GM23338 (cell line): ENCODE measurements at regions not wholly inside any gene's neighbourhood (a gene's known extent, or its start where the extent isn't known, plus 50 kb on each side); places are given as distances from the start of the nearest gene placed in this dataset.

Experiments
- ATAC-seq: fragments of 200-7000 bp; cut with Tn5 transposase; 3 replicates; pipeline ENCODE4 v1.9.1; 2020
- DNase-seq: peaks from one replicate; pipeline ENCODE4 v3.0.0-alpha.2; 2015; ENCODE audit warnings: low spot score
- H2AFZ ChIP-seq: fragments of 200-600 bp; sonication (generic); 2 replicates; pipeline ENCODE4 v1.8.0; 2016; ENCODE audit warnings: antibody characterized with exemption, mild to moderate bottlenecking, moderate library complexity
- H3F3A ChIP-seq: fragments of 200-600 bp; sonication (generic); replicated peaks from 2 replicates; pipeline ENCODE4 v1.8.0; 2017; ENCODE audit warnings: antibody characterized with exemption, mixed run types, low read depth
- H3K27ac ChIP-seq: fragments of 200-600 bp; sonication (generic); 2 replicates; pipeline ENCODE4 v1.6.1; 2016; ENCODE audit warnings: low read depth
- H3K27me3 ChIP-seq: fragments of 200-600 bp; sonication (generic); 2 replicates; pipeline ENCODE4 v1.8.0; 2016; ENCODE audit warnings: mild to moderate bottlenecking, mixed run types, moderate library complexity; ENCODE audit not compliant: insufficient read depth
- H3K36me3 ChIP-seq: fragments of 200-600 bp; sonication (generic); 2 replicates; pipeline ENCODE4 v1.8.0; 2016; ENCODE audit warnings: mild to moderate bottlenecking; ENCODE audit not compliant: insufficient read depth
- H3K4me1 ChIP-seq: fragments of 200-600 bp; sonication (generic); 2 replicates; pipeline ENCODE4 v1.8.0; 2016; ENCODE audit warnings: mild to moderate bottlenecking, moderate library complexity; ENCODE audit not compliant: insufficient read depth
- H3K4me2 ChIP-seq: fragments of 200-600 bp; sonication (generic); 2 replicates; pipeline ENCODE4 v1.7.1; 2017; ENCODE audit warnings: mixed run types
- H3K4me3 ChIP-seq: fragments of 200-600 bp; sonication (generic); 2 replicates; pipeline ENCODE4 v1.6.1; 2016; ENCODE audit warnings: mixed run types
- H3K79me2 ChIP-seq: fragments of 200-600 bp; sonication (generic); replicated peaks from 2 replicates; pipeline ENCODE4 v1.8.0; 2017; ENCODE audit warnings: mild to moderate bottlenecking; ENCODE audit not compliant: insufficient read depth
- H3K9me2 ChIP-seq: fragments of 200-600 bp; sonication (generic); 2 replicates; pipeline ENCODE4 v1.8.0; 2017; ENCODE audit not compliant: insufficient read depth
- H4K20me1 ChIP-seq: fragments of 200-600 bp; sonication (generic); replicated peaks from 2 replicates; pipeline ENCODE4 v1.8.0; 2017; ENCODE audit warnings: mild to moderate bottlenecking; ENCODE audit not compliant: insufficient read depth
- H3K27ac Mint-ChIP-seq: 2 replicates; pipeline ENCODE4 v1.8.0; 2020; ENCODE audit warnings: inconsistent platforms, mild to moderate bottlenecking, moderate library complexity, mixed read lengths
- H3K27me3 Mint-ChIP-seq: 3 replicates; pipeline ENCODE4 v1.8.0; 2022; ENCODE audit warnings: low read depth, mild to moderate bottlenecking, moderate library complexity, mixed read lengths, inconsistent platforms; ENCODE audit not compliant: insufficient read depth, poor library complexity
- H3K36me3 Mint-ChIP-seq: 3 replicates; pipeline ENCODE4 v1.8.0; 2021; ENCODE audit warnings: low read depth, mild to moderate bottlenecking, inconsistent platforms, moderate library complexity, mixed read lengths
- H3K4me1 Mint-ChIP-seq: 3 replicates; pipeline ENCODE4 v1.8.0; 2020; ENCODE audit warnings: mild to moderate bottlenecking, inconsistent platforms, mixed read lengths
- H3K4me3 Mint-ChIP-seq: 3 replicates; pipeline ENCODE4 v1.8.0; 2021; ENCODE audit warnings: moderate library complexity, mild to moderate bottlenecking, inconsistent platforms, mixed read lengths
- H3K9me3 Mint-ChIP-seq: 3 replicates; pipeline ENCODE4 v1.8.0; 2020; ENCODE audit warnings: moderate library complexity, mild to moderate bottlenecking, inconsistent platforms, mixed read lengths
- CREB1 ChIP-seq: fragments of 250-450 bp; sonication (Bioruptor Pico); IDR thresholded peaks from 2 replicates; pipeline ENCODE4 v1.5.0; 2020; ENCODE audit warnings: low read depth, mild to moderate bottlenecking, moderate library complexity
- ETS1 ChIP-seq: IDR thresholded peaks from 2 replicates; pipeline ENCODE4 v1.6.1; 2016; ENCODE audit warnings: antibody characterized with exemption
- NANOG ChIP-seq: IDR thresholded peaks from 2 replicates; pipeline ENCODE4 v1.6.1; 2016; ENCODE audit warnings: antibody characterized with exemption, borderline replicate concordance
- POLR2AphosphoS5 ChIP-seq: IDR thresholded peaks from 2 replicates; pipeline ENCODE4 v1.6.1; 2016; ENCODE audit warnings: antibody characterized with exemption, low read depth
- ZNF462 ChIP-seq: fragments of 250-450 bp; sonication (Bioruptor Pico); IDR thresholded peaks from 2 replicates; pipeline ENCODE4 v1.5.0; 2020; ENCODE audit warnings: mild to moderate bottlenecking, moderate library complexity

GRCh38 chrX:10893366-10893765, 217.8 kb upstream of the HCCS start (continued):
- no peak for TF ChIP-seq ZNF462 (CRISPR knock-in tag)
- no peak for TF ChIP-seq CREB1 (CRISPR knock-in tag)

GRCh38 chrX:10893976-10894375, 217.2 kb upstream of the HCCS start:
- Histone ChIP-seq H3K79me2 (no peaks in the 10 kb centered on the region), H3F3A (no peaks in the 10 kb centered on the region), H2AFZ (no peak overlapping the region), H3K4me3 (no peak overlapping the region), H4K20me1 (no peaks in the 10 kb centered on the region), H3K4me1 (no peaks in the 10 kb centered on the region), H3K27me3 (no peaks in the 10 kb centered on the region), H3K4me2 (no peak overlapping the region), H3K27ac (no peak overlapping the region), H3K36me3 (no peaks in the 10 kb centered on the region), H3K9me2 (no peaks in the 10 kb centered on the region)
- ATAC-seq: no peak
- Mint-ChIP-seq H3K27me3 (no peaks in the 10 kb centered on the region), H3K4me3 (no peak overlapping the region), H3K4me1 (no peaks in the 10 kb centered on the region), H3K27ac (no peak overlapping the region), H3K36me3 (no peaks in the 10 kb centered on the region), H3K9me3 (no peaks in the 10 kb centered on the region)
- DNase-seq: no peak
- TF ChIP-seq ETS1 (no peak), ZNF462 (CRISPR knock-in tag) (no peak), NANOG (no peak), POLR2AphosphoS5 (no peak)
